Right lobe of liver (tissue), 6 donors: ENCODE measurements at regions not wholly inside any gene's neighbourhood (a gene's known extent, or its start where the extent isn't known, plus 50 kb on each side); places are given as distances from the start of the nearest gene placed in this dataset.
A peak's percentile ranks its signal among the peaks of the same experiment; 100 is the strongest.

Experiments
- ATAC-seq, 4 donors: fragments of 200-7000 bp; cut with Tn5 transposase; one replicate each; pipeline ENCODE4 v1.9.1; 2020; ENCODE audit warnings: mild to moderate bottlenecking in 4 of 4, moderate library complexity in 4 of 4
- DNase-seq, 3 donors: peaks; one replicate each; pipeline ENCODE4 v3.0.0-alpha.2; 2020
- H3K27ac ChIP-seq, 3 donors: fragments of 200-600 bp; one replicate each; pipeline ENCODE4 v1.8.0; 2022
- H3K27me3 ChIP-seq, 2 donors: fragments of 200-600 bp; one replicate each; pipeline ENCODE4 v1.8.0; 2022
- H3K36me3 ChIP-seq, 4 donors: fragments of 200-600 bp; sonication (generic) in 1 of 4; one replicate each; pipeline versions ENCODE4 v1.5.1 to v1.8.0; 2017 to 2022; ENCODE audit warnings: control low read depth in 1 of 4
- H3K4me1 ChIP-seq, 4 donors: fragments of 200-600 bp; sonication (generic) in 1 of 4; one replicate each; pipeline versions ENCODE4 v1.5.1 to v1.8.0; 2017 to 2022; ENCODE audit warnings: control low read depth in 1 of 4
- H3K4me3 ChIP-seq, 3 donors: fragments of 200-600 bp; one replicate each; pipeline ENCODE4 v1.8.0; 2022
- H3K9me3 ChIP-seq, 4 donors: fragments of 200-600 bp; sonication (generic) in 1 of 4; one replicate each; pipeline versions ENCODE4 v1.5.1 to v1.8.0; 2017 to 2022; ENCODE audit warnings: control low read depth in 1 of 4
- POLR2A ChIP-seq: fragments of 450-650 bp; IDR thresholded peaks from one replicate; pipeline ENCODE4 v1.6.1; 2017; ENCODE audit warnings: antibody characterized with exemption, mild to moderate bottlenecking
- WGBS: methylation state at CpG from one replicate; pipeline ENCODE4 v1.1.6; 2018; ENCODE audit warnings: low coverage, low lambda C conversion rate; ENCODE audit not compliant: insufficient coverage; ENCODE audit errors: missing lambda C conversion rate; 5-methylcytosine and 5-hydroxymethylcytosine counted together
- intact Hi-C, 2 donors: fragments of 100-400 bp; cut with DNase I; formaldehyde crosslinking; loops; one replicate each; pipeline versions ENCODE4 v1.11.2 to v1.14.1; 2022
- TF ChIP-seq, protein P1 (sequence below), 4 donors: fragments of 200-600 bp in 3 of 4; fragments of 450-650 bp in 1 of 4; IDR thresholded peaks; one replicate each; pipeline versions ENCODE4 v1.5.1 to v1.8.0; 2016 to 2022; ENCODE audit warnings: antibody characterized with exemption in 4 of 4, mild to moderate bottlenecking in 2 of 4
- donor health status: DM: no; HTN: yes; CAD: no.
- donor health status: DM: no; HTN: no; CAD: no.
- donor health status: DM: no; HTN: no; CAD: no.
- donor health status: DM: no; HTN: yes; CAD: no.
- donor health status: DM: no; HTN: yes; CAD: no.

- Histone ChIP-seq H3K27ac (no peak overlapping the region), H3K4me3 (no peak overlapping the region), H3K27me3 (no peaks in the 10 kb centered on the region), H3K9me3 (no peaks in the 10 kb centered on the region), H3K36me3 (no peaks in the 10 kb centered on the region), H3K4me1 (no peaks in the 10 kb centered on the region)
- intact Hi-C loops = no loop called here
- ATAC-seq (peak in 1 of 4 donors; percentile 57), DNase-seq (no peak)
- 82% methylated on average over 1 of the region's 1 CpG for WGBS
- no peak for TF ChIP-seq POLR2A
- TF ChIP-seq, protein P1, sequence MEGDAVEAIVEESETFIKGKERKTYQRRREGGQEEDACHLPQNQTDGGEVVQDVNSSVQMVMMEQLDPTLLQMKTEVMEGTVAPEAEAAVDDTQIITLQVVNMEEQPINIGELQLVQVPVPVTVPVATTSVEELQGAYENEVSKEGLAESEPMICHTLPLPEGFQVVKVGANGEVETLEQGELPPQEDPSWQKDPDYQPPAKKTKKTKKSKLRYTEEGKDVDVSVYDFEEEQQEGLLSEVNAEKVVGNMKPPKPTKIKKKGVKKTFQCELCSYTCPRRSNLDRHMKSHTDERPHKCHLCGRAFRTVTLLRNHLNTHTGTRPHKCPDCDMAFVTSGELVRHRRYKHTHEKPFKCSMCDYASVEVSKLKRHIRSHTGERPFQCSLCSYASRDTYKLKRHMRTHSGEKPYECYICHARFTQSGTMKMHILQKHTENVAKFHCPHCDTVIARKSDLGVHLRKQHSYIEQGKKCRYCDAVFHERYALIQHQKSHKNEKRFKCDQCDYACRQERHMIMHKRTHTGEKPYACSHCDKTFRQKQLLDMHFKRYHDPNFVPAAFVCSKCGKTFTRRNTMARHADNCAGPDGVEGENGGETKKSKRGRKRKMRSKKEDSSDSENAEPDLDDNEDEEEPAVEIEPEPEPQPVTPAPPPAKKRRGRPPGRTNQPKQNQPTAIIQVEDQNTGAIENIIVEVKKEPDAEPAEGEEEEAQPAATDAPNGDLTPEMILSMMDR (IDR thresholded peaks at IDR 0.05) = no peak
These were observed 125.3 kb upstream of the SALL1 start for GRCh38 chr16:51276336-51276735.

DNA sequence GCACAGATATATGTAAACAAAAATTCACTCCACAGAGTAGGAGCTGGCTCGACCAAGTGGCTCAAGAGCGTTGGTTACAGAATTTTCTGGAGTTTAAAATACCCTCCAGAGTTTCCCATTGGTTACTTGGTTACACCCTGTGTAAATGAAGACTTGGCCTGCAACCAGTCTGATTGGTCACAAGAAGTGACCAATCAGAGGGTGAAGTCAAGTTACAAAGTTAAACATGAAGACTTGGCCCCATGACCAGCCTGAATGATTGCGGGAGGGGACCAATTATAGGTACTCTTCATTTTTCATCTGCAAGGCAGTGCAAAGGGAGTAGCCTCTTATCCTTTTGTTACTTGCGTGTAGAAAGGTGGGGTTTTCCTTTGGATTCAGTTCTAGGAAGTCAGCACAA is 121.3 kb upstream of the SALL1 start:
- 83% methylated on average over 4 of the region's 4 CpGs for WGBS
- Histone ChIP-seq H3K4me1 (no peaks in the 10 kb centered on the region), H3K36me3 (no peaks in the 10 kb centered on the region), H3K4me3 (no peak overlapping the region), H3K9me3 (no peaks in the 10 kb centered on the region), H3K27me3 (no peaks in the 10 kb centered on the region), H3K27ac (no peak overlapping the region)
- DNase-seq (no peak), ATAC-seq (no peak)
- intact Hi-C loops = no loop called here
- TF ChIP-seq, protein P1 (IDR thresholded peaks at IDR 0.05) = no peak
- no peak for TF ChIP-seq POLR2A

DNA sequence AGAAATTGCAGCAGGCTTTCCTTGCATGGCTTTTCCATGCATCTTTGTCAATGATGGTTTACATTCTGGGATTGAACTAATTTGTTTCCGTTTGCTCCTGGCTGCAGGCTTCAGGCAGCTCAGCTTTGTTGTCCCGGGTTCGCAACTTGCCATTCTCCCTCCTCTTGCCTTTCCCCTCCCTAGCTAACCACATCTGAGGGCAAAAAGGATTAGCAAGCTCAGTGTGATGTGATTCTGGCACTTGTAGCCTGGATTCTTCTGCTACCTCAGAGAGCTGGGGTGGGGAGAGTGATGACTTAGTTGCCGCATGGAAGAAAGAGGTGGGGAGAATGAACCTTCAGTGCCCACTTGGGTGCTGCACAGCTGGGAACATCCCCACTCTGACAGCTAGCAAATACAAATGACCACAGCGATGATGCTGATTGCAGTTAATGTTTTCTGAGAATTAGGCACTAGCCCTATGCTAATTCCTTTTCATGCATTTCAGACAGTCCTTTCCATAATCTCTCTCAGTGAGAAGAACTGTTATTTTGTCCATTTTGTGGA is 120.2 kb upstream of the SALL1 start:
- H3K27me3 ChIP-seq = no peaks in the 10 kb centered on the region
- DNase-seq (no peak), ATAC-seq (no peak)
- no peaks in the 10 kb centered on the region for H3K36me3 ChIP-seq
- H3K27ac ChIP-seq = no peak overlapping the region
- no peak overlapping the region for H3K4me3 ChIP-seq
- intact Hi-C loops = no loop called here
- H3K9me3 ChIP-seq = no peaks in the 10 kb centered on the region
- WGBS = 75% methylated on average over 4 of the region's 5 CpGs
- H3K4me1 ChIP-seq = no peaks in the 10 kb centered on the region
- TF ChIP-seq, protein P1 (IDR thresholded peaks at IDR 0.05) = no peak
- no peak for TF ChIP-seq POLR2A

- DNase-seq (no peak), ATAC-seq (no peak)
- no peak overlapping the region for H3K4me3 ChIP-seq
- WGBS = no CpG with 5 or more reads among the region's 4 CpGs
- no peak for TF ChIP-seq POLR2A
- TF ChIP-seq, protein P1 (IDR thresholded peaks at IDR 0.05) = no peak
- H3K36me3 ChIP-seq = no peaks in the 10 kb centered on the region
- H3K27ac ChIP-seq = no peak overlapping the region
- intact Hi-C loops = no loop called here
- no peaks in the 10 kb centered on the region for H3K27me3 ChIP-seq
- H3K4me1 ChIP-seq = no peaks in the 10 kb centered on the region
- H3K9me3 ChIP-seq = no peaks in the 10 kb centered on the region
These were observed 117.2 kb upstream of the SALL1 start for GRCh38 chr16:51268237-51268636.

- no peaks in the 10 kb centered on the region for H3K4me1 ChIP-seq
- intact Hi-C loops = no loop called here
- H3K4me3 ChIP-seq = no peak overlapping the region
- H3K9me3 ChIP-seq = no peaks in the 10 kb centered on the region
- DNase-seq = no peak
- TF ChIP-seq, protein P1 (IDR thresholded peaks at IDR 0.05) = no peak
- TF ChIP-seq POLR2A = no peak
- WGBS = 70% methylated on average over 3 of the region's 3 CpGs
- ATAC-seq = no peak
- no peaks in the 10 kb centered on the region for H3K36me3 ChIP-seq
- no peaks in the 10 kb centered on the region for H3K27me3 ChIP-seq
- no peak overlapping the region for H3K27ac ChIP-seq
These were observed 116.6 kb upstream of the SALL1 start for GRCh38 chr16:51267681-51268080.
